ENCODE measurements at regions not wholly inside any gene's neighbourhood (a gene's known extent, or its start where the extent isn't known, plus 50 kb on each side); places are given as distances from the start of the nearest gene placed in this dataset.
"Not testable (repeated sequence)": the region's sequence is repeated elsewhere in the genome, so short reads cannot be mapped to it uniquely, and the experiment has no call there.

DNA sequence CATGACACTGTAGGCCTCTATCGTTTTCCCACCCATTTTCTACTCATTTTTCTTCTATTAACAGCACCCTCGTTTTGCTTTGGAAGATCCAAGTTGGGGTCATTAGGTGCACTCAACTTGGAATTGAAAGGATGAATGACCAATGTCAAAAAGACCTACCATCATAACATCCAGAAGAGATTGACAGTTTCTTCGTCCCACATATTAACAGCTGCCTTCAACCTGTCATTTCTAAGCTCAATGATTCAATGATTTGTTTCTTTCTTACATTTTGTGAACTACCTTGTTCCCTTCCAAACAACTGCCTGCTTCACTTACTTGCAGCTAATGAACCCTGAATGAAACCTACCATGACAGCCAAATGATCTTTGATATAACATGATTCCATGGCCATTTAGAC, 224.0 kb upstream of the KCNH7 start:
- DNase-seq = no peak

DNA sequence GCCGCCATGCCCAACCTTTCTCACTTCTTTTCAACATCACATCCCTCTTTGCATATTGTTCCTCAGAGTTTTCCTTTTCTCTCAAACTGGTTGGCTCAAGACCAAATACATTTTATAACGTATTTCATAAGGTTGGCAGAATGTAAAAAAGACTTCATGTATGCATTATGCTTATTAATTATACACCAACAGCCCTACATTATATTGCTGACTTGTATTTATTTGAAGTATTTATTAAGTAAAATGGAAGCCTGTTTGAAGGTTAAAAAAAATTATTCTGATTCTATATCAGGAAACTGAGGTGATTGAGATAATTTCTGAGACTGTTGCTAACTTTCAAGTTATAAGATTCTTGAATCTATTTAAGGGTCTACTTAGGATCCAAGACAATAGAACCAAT, 208.0 kb upstream of the KCNH7 start:
- DNase-seq = no peak

DNA sequence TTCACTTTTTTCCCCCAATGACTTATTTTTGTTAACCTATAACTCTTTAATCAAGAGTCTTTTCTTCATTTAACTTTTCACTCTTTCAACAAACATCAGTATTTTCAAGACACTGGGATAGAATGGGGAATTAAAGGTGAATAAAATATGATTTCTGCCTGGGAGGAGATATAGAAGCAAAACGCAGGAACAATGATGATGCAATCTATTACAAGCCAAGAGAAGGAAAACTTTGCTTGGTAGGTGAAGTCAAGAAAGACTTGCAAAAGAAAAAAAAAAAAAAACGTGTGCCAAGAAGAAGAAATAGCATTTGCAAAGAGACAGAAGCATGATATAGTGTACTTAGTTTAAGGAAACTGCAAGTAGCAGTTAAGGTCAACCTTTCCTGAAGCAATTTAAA, 207.3 kb upstream of the KCNH7 start:
- DNase-seq = no peak

DNA sequence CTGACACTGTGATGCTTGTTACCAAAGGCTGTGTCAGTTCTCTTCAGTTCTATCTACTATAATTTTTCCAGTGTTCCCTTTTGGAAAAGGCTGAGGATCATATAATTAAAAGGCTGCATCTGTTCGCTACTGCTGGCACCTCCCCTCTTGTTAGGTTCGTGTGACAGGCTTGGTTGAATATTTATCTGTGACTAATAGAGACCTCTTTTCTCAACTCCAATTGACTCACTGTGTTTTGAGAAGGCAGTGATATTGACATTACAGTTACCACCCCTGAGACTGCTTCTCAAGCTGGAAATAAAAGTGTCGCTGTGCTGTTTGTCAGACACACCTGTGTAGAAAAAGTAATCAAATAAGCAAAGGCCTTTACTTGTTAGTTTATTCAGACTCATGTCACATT, 205.5 kb upstream of the KCNH7 start:
- DNase-seq = no peak

DNA sequence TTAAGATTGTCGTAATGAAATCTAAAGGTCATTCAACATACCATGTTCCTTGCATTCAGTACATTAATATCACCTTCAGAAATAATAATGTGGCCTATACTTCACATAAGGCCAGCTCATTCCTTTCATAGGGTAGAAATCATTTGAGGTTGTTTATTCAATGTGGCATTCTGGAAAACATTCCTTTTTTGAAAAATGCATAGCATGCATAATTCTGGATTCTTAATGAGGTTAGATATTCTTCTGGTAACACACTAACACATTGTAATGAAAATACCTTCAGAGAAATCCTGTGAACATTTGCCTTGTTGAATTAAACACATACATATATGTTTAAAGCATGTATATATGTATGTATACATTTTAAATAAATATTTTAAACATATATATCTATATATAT, 204.6 kb upstream of the KCNH7 start:
- DNase-seq = no peak

DNA sequence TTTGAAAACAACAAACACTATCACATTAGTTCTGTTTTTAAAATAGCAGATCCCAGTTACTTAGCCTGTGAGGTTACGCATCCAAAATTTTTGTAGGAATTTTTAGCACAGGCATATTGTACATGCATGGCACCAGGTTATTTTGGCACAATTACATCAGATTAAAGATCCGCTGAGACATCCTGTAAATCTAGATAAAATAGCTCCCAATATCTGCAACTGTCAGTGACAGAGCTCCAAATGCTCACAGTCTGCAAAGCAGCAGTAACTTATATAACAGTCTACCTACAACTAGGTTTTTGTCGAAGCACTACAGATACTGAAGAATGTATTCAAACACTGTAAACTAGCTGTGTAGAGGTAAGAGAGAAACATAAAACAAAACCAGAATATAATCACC, 200.7 kb upstream of the KCNH7 start:
- no peak for DNase-seq

DNA sequence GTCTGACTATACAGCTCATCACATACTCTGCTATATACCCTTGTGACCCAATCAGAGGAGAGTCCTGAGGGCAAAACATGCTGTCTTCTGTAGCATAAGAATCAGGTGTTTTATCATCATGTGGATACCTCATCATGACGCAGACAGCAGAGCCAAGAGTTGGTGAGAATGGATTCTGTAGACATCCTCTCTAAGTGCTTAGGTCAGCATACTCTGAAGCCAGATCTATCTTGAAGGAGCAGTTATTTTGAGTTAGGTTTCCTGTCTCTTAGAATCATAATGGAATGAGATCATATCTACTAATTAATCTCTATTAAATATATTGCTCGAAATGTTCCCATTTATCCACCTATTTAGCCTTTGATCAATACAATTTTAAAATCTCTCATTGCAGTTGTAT, 190.2 kb upstream of the KCNH7 start:
- DNase-seq = no peak

DNA sequence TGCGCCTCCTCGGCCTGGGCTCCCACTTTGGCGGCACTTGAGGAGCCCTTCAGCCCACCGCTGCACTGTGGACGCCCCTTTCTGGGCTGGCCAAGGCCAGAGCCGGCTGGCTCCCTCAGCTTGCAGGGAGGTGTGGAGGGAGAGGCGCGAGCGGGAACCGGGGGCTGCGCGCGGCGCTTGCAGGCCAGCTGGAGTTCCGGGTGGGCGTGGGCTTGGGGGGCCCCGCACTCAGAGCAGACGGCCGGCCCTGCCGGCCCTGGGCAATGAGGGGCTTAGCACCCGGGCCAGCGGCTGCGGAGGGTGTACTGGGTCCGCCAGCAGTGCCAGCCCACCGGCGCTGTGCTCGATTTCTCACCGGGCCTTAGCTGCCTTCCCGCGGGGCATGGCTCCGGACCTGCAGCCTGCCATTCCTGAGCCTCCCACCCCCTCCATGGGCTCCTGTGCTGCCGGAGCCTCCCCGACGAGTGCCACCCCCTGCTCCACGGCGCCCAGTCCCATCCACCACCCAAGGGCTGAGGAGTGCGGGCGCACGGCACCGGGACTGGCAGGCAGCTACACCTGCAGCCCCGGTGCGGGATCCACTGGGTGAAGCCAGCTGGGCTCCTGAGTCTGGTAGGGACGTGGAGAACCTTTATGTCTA, 187.7 kb upstream of the KCNH7 start:
- DNase-seq = not testable (repeated sequence)

DNA sequence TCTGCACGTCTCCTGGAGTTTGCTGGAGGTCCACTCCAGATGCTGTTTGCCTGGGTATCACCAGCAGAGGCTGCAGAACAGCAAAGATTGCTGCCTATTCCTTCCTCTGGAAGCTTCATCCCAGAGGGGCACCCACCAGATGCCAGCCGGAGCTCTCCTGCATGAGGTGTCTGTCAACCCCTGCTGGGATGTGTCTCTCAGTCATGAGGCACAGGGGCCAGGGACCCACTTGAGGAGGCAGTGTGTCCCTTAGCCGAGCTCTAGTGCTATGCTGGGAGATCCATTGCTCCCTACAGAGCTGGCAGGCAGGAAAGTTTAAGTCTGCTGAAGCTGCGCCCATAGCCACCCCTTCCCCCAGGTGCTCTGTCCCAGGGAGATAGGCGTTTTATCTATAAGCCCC, 178.3 kb upstream of the KCNH7 start:
- not testable (repeated sequence) for DNase-seq

DNA sequence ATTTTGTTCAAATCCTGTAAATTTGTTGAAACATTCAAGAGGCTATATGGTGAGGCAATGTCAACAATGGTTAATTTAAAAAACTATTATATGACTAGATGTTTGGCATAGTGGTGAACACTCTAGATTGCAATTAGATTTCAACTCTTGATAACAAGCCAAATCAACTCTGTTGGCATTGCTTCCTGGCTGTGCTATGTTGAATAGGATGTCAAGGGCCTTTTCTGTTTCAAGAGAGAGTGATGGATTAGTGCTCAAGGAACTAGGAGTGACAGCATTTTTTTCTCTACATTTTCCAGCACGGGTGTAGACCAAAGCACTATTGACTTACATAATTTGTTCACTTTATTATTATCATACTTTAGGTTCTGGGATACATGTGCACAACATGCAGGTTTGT, 172.4 kb upstream of the KCNH7 start:
- no peak for DNase-seq

DNA sequence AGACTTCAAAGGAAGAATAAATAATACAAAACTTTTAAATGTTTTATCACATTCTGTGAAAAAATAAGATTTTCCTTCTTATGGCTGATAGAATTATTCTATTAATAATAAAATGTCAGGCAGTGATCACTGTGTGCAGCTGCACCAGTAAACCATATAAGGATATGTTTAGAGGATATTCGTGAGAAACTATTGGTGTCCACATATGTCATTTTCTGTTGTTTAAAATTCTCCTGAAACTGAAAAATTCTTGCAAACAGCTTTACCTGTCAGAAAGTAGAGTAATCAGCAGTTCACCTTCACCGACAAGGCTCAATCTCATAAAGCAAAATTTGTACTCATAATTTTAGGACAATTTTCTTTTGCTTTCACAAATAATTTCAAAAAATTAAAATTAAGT, 170.1 kb upstream of the KCNH7 start:
- no peak for DNase-seq

DNA sequence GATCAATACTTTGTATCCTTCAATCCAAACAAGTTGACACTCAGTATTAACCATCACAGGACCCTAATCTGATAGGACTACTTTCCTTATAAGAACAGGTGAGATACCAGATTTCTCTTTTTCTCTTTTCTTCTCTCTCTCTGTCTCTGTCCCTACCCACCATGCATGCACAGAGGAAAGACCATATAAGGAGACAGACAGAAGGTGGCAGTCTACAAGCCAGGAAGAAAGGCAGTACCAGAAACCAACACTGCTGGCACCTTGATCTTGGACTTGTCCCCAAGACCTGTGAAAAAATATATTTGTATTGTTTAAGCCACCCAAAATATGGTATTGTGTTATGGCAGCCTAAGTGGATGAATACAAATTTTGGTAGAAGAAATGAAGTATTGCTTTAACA, 156.2 kb upstream of the KCNH7 start:
- DNase-seq = no peak

DNA sequence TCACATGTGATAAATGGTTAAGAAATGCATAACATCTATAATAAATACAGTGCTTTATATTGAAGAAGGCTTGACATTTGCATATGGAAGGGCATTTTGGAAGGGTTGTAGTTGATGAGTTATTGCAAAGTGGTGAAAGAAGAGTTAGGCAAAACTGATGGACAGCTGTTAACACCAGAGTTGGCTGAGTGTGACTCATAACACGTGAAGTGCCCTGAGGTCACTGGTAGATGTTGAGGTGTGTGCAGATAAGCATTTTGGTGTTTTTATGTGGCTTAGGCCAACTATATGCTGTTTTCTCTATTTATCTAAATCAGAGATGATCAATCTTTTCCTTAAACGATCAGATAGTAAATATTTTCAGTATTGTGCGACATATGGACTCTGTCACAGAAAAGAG, 154.3 kb upstream of the KCNH7 start:
- no peak for DNase-seq

DNA sequence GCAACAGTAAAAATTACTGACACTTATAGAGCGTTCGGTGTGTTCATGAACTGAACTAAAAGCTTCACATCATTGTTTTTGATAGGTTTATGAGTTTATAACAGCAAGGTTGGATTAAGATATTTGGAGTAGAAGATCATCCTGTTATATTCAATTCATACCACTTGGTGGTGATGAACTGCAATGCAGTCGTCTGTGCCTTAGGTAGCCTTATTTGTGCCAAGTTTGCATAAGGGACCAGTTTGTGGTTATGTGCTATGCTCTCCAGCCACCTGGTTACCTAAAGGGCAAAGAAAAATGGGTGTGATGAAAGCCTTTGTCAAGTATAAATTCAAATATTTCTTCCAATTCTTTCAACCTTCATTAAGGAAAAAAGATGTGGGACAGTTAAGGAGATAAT, 150.9 kb upstream of the KCNH7 start:
- DNase-seq = no peak

DNA sequence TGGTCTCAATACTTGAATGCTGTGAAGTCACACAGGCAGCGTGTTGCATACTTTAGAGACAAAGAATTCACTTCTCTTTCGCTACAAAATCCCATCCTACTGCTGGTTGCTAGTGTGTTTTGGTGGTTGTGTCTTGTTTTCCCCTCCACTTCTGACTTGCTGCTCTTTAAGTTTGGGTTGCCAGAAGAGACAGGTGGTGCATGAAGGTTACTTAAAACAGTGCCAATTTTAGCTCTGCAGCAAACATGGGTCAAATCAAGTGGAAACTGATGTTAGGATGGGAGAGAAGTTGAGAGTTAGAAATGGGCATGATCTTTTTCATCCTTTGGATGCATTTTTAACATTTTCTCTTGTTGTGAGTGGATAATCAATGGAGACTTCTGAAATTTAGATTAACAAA, 136.2 kb upstream of the KCNH7 start:
- DNase-seq = no peak

DNA sequence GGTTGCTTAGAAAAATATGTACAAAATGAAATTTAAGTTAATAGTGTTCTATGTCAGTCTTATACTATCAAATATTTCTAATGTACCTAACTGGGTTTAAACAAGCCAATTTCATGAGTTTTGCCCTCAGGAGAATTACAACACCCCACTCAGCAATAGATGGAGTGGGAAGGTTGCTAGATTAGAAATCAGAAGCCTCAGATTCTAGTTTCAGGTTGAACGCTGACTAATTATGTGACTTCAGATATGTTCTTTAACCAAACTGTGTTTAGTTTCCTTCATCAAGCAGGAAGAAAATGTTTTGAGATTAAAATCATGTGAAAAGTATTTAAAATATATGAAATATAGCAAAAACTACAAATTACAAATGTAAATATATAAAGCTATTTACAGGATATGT, 133.8 kb upstream of the KCNH7 start:
- DNase-seq = no peak

DNA sequence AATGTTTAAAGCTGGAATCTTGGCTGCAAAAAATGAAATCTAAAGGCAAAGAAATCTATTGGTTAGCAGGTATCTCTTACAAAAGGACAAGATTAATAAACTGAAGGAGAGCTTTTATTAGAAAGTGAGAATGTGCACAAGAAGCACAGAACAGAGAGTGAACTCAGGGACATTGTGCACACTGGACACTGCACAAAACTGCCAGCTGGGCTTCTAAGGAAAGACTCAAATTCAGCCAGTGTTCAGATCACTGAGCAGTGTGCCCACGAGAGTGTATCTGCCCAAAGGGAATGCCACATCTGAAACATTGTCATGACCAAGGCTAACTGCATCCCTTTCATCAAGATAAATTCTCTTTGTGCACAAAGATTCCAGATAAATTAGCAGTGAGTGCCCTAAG, 129.7 kb upstream of the KCNH7 start:
- DNase-seq = no peak

DNA sequence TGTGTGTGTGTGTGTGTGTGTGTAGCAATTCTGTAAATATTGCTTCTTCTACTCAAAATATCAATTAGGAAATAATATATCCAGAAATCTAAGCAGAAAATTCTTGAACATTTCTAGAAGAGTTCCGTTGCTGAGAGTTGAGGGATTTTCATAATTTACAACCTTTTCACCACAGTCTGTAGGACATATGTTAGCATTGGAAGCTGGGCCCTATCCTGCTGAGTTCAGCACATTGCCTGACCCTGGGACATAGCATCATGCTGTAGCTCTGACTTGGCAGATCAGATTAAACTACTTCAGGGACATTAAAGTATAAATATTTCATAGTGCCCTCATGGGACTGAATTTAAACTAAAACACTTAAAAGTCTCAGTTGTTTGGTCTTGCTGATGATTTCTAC, 129.2 kb upstream of the KCNH7 start:
- no peak for DNase-seq

DNA sequence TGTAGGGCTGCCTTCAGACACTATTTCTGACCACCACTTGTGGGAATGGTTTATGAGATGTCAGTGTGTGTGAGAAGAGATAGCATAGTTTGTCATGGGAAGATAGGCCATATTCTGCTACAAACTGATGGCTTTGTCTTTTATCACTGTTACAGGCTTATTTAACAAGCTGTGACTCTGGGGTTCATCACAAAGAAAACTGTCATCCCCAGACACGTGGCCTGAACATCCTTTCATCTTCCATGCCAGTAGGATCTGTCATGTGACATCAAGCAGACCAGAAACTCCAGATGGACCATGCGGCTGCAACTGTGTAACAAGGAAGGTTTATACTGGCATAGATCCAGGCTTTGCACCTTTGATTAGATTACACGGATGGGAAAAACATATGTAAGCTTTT, 128.6 kb upstream of the KCNH7 start:
- no peak for DNase-seq

DNA sequence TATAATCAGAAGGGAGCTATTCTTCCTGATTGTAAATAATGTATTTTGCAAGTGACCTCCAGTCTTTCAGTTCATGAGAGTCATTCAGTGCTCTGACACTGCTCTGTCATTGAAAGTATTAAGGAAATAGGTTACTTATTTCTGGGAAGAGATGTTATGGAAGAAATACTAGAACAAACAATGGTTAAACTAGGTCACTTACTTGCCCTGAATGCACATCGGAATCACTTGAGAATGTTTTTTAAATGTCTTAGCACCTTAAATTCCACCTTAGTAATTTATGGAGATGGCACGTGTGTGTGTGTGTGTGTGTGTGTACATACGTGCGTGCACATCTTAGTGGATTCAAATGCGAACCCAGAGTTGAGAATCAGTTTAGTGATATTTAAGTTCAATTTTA, 126.6 kb upstream of the KCNH7 start:
- no peak for DNase-seq

DNA sequence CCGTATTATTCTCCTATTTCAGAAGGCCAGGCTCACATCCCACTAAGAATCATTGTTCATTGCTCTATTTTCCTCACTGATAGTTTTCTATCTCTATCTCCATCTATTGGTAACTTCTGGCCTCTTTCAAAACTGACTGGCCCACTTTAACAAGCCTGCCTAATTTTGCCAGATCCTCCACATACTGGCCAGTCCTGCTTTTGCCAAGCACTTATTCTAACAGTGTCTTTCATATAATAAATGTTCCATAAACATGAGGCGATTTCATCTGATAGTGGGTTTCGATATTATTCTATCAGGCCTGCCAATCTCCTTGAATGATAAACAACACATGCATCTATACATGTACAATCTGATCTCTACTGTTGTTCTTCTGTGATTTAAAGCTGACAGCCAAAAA, 125.9 kb upstream of the KCNH7 start:
- no peak for DNase-seq

DNA sequence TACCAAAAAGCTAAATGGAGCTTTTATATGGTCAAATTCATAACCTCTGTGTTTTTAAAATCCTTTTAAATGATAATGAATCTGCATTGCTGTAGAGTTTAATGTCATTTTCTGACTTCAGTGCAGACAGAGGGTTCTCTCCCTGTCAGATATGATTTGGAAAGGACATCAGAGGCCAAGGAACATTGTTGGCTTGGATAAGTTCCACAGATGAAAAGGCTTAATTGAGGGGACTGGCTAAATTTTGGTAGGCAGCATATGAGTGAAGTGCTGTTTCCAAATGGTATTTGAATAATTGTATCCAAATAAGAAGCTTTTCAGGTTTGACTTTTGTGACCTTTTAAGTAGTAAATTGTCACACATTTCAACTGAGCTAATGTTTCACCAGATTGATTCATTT, 124.6 kb upstream of the KCNH7 start:
- no peak for DNase-seq

DNA sequence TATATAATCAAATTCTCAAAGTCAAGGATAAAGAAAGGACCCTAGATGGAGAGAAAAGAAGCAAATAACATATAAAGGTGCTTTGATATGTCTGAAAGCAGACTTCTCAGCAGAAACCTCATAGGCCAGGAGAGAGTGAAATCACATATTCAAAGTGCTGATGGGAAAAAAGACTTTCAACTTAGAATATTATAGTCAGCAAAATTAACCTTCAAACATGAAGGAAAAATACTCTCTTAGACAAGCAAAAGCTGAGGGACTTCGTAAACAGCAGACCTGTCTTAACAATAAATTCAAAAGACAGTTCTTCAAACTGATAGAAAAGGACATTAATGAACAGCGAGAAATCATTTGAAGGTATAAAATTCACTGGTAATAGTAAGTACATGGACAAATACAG, 107.2 kb upstream of the KCNH7 start:
- DNase-seq = no peak

DNA sequence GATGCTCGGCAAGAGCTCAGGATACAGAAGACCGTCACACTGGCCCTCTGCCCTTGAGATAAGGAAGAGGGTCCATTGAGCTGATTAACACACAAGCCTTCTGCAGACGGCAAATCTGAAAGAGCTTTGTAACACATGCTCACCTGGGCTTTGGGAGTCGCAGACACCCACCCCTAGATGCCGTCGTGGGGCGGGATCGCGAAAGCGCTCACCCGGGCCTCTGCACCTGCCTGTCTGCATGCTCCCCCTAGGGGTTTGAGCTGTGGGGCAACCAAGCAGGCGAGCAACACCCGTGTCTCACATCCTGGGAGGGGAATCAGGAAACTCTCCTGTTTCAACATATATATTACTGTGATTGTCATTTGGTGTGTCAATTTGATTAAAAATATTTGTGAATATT, 99.8 kb upstream of the KCNH7 start:
- DNase-seq = no peak

DNA sequence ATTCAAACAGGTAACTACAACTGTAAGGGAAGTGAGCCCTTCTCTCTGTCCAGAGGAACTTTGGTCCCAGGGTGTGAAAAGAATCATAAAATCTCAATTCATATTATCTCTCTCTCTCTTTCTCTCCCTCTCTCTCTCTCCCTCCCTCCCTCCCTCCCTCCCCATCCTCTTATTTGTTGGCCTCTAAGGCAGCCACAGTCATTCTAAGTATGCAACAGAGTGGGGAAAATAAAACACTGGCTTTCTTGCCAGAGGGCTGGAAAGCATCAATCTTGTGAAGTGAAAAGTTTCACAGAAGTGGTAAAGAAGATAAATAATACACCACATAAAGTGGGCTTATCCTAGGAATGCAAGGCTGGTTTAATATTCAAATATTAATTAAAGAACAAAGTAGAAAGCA, 95.6 kb upstream of the KCNH7 start:
- no peak for DNase-seq

DNA sequence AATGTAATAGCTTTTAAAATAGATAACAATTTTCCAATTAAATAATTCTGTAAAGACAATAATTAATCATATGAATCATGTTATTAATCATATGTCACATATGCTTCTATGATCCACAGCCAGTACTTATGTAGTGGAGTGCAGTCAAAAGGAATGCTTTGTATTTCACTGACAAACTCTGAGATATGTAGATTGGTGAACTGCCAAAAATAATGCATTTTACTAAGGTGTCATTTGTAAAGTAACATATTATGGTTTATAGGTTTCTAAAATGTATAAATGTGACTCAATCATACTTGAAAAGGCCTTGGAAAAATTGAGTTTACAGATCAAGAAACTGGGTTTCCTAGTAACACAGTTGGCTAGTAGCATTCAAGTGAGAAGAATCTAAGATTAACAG, 93.8 kb upstream of the KCNH7 start:
- DNase-seq = no peak

Data from GOT3 (cell line).